ENCODE measurements at regions not wholly inside any gene's neighbourhood (a gene's known extent, or its start where the extent isn't known, plus 50 kb on each side); places are given as distances from the start of the nearest gene placed in this dataset.

DNA sequence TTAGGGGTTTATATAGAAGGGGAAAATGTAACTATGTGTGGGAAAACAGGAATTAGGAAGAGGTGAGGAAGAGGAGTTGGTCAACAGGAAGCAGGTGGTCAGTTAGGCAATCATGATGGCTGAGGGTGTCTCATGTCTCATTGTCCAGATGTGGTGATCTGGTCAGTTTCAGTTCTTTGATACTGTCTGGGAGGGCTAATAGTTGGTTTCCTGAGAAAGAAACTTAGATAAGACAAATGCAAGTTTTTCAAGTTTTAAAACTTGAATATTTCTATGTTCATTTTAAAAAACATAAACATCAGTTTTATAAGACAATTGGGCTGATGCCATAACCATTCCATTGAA lies 1121.8 kb upstream of the USP15 start:
- TF ChIP-seq, protein P1, sequence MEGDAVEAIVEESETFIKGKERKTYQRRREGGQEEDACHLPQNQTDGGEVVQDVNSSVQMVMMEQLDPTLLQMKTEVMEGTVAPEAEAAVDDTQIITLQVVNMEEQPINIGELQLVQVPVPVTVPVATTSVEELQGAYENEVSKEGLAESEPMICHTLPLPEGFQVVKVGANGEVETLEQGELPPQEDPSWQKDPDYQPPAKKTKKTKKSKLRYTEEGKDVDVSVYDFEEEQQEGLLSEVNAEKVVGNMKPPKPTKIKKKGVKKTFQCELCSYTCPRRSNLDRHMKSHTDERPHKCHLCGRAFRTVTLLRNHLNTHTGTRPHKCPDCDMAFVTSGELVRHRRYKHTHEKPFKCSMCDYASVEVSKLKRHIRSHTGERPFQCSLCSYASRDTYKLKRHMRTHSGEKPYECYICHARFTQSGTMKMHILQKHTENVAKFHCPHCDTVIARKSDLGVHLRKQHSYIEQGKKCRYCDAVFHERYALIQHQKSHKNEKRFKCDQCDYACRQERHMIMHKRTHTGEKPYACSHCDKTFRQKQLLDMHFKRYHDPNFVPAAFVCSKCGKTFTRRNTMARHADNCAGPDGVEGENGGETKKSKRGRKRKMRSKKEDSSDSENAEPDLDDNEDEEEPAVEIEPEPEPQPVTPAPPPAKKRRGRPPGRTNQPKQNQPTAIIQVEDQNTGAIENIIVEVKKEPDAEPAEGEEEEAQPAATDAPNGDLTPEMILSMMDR (conservative IDR thresholded peaks at IDR 0.05 in 1 of 2, IDR thresholded peaks at IDR 0.05 in 1 of 2; ENCODE audit: low read depth in 1 of 2, low read length in 2 of 2) = no peak
- TF ChIP-seq EZH2 (IDR thresholded peaks at IDR 0.05; ENCODE audit: low read length, missing control alignments) = no peak

All from fibroblast of lung (primary cell).